Inflammatory macrophage treated with lipopolysaccharide for 4 hours (primary cell): ENCODE measurements at regions not wholly inside any gene's neighbourhood (a gene's known extent, or its start where the extent isn't known, plus 50 kb on each side); places are given as distances from the start of the nearest gene placed in this dataset.
"Not testable (repeated sequence)": the region's sequence is repeated elsewhere in the genome, so short reads cannot be mapped to it uniquely, and the experiment has no call there.

Experiments
- DNase-seq: peaks from one replicate; pipeline ENCODE4 v3.0.0-alpha.2; 2020

GRCh38 chr2:66632882-66633281, 198.0 kb downstream of the MEIS1 start:
- not testable (repeated sequence) for DNase-seq

- DNase-seq, result no peak
Measured at GRCh38 chr2:66633631-66634030, 198.7 kb downstream of the MEIS1 start.

GRCh38 chr2:66634784-66635183, 199.9 kb downstream of the MEIS1 start:
- no peak for DNase-seq

GRCh38 chr2:66641685-66642084, 206.8 kb downstream of the MEIS1 start:
- DNase-seq, result no peak

- DNase-seq, result not testable (repeated sequence)
Measured at GRCh38 chr2:66648081-66648480, 213.2 kb downstream of the MEIS1 start.

GRCh38 chr2:66649006-66649405, 214.1 kb downstream of the MEIS1 start:
- DNase-seq, result no peak

- no peak for DNase-seq
Measured at GRCh38 chr2:66651295-66651694, 216.4 kb downstream of the MEIS1 start.

- DNase-seq, result no peak
Measured at GRCh38 chr2:66660804-66661203, 225.9 kb downstream of the MEIS1 start.

GRCh38 chr2:66661253-66662173, 226.6 kb downstream of the MEIS1 start:
- no peak for DNase-seq

GRCh38 chr2:66665124-66665984, 230.4 kb downstream of the MEIS1 start:
- no peak for DNase-seq

- DNase-seq, result no peak
Measured at GRCh38 chr2:66667301-66667700, 232.4 kb downstream of the MEIS1 start.

- no peak for DNase-seq
Measured at GRCh38 chr2:66673286-66673685, 238.4 kb downstream of the MEIS1 start.

GRCh38 chr2:66674087-66674486, 239.2 kb downstream of the MEIS1 start:
- no peak for DNase-seq

- no peak for DNase-seq
Measured at GRCh38 chr2:66675591-66675990, 240.7 kb downstream of the MEIS1 start.

GRCh38 chr2:66679442-66679841, 244.5 kb downstream of the MEIS1 start:
- DNase-seq, result no peak

- no peak for DNase-seq
Measured at GRCh38 chr2:66682476-66682875, 247.6 kb downstream of the MEIS1 start.

GRCh38 chr2:66683064-66683463, 248.1 kb downstream of the MEIS1 start:
- no peak for DNase-seq

- no peak for DNase-seq
Measured at GRCh38 chr2:66683599-66683998, 248.7 kb downstream of the MEIS1 start.

- no peak for DNase-seq
Measured at GRCh38 chr2:66684289-66684688, 249.4 kb downstream of the MEIS1 start.

- DNase-seq, result no peak
Measured at GRCh38 chr2:66686755-66687154, 251.8 kb downstream of the MEIS1 start.

- DNase-seq, result no peak
Measured at GRCh38 chr2:66688951-66689350, 254.0 kb downstream of the MEIS1 start.

- DNase-seq, result no peak
Measured at GRCh38 chr2:66689456-66690051, 254.6 kb downstream of the MEIS1 start.
